ENCODE measurements at regions not wholly inside any gene's neighbourhood (a gene's known extent, or its start where the extent isn't known, plus 50 kb on each side); places are given as distances from the start of the nearest gene placed in this dataset.

GRCh38 chr7:51666751-51667150 lies 350.1 kb upstream of the COBL start:
- no peak for TF ChIP-seq CTCF (IDR thresholded peaks at IDR 0.05; ENCODE audit: insufficient read depth, low read length)
- no peak overlapping the region for H3K4me3 ChIP-seq (ENCODE audit: low read depth, low read length)

GRCh38 chr7:51666266-51666665 lies 349.7 kb upstream of the COBL start:
- no peak for TF ChIP-seq CTCF (IDR thresholded peaks at IDR 0.05; ENCODE audit: insufficient read depth, low read length)
- no peak for DNase-seq (ENCODE audit: low read depth)
- H3K4me3 ChIP-seq (ENCODE audit: low read depth, low read length), result no peak overlapping the region

More at GRCh38 chr7:51666751-51667150, 350.1 kb upstream of the COBL start:
- no peak for DNase-seq (ENCODE audit: low read depth)

- DNase-seq (ENCODE audit: low read depth), result no peak
- H3K4me3 ChIP-seq (ENCODE audit: low read depth, low read length), result no peak overlapping the region
- TF ChIP-seq CTCF (IDR thresholded peaks at IDR 0.05; ENCODE audit: insufficient read depth, low read length), result no peak
Measured at GRCh38 chr7:51665045-51665780, 348.6 kb upstream of the COBL start.

- no peak for TF ChIP-seq CTCF (IDR thresholded peaks at IDR 0.05; ENCODE audit: insufficient read depth, low read length)
- DNase-seq (ENCODE audit: low read depth), result no peak
- no peak overlapping the region for H3K4me3 ChIP-seq (ENCODE audit: low read depth, low read length)
Measured at GRCh38 chr7:51660516-51660915, 343.9 kb upstream of the COBL start.

GRCh38 chr7:51658684-51659083 lies 342.1 kb upstream of the COBL start:
- no peak overlapping the region for H3K4me3 ChIP-seq (ENCODE audit: low read depth, low read length)
- no peak for DNase-seq (ENCODE audit: low read depth)
- TF ChIP-seq CTCF (IDR thresholded peaks at IDR 0.05; ENCODE audit: insufficient read depth, low read length), result no peak

GRCh38 chr7:51647931-51648351 lies 331.3 kb upstream of the COBL start:
- no peak overlapping the region for H3K4me3 ChIP-seq (ENCODE audit: low read depth, low read length)
- no peak for TF ChIP-seq CTCF (IDR thresholded peaks at IDR 0.05; ENCODE audit: insufficient read depth, low read length)
- no peak for DNase-seq (ENCODE audit: low read depth)

GRCh38 chr7:51647486-51647885 lies 330.9 kb upstream of the COBL start:
- DNase-seq (ENCODE audit: low read depth), result no peak
- no peak overlapping the region for H3K4me3 ChIP-seq (ENCODE audit: low read depth, low read length)
- TF ChIP-seq CTCF (IDR thresholded peaks at IDR 0.05; ENCODE audit: insufficient read depth, low read length), result no peak

Data from fibroblast of the aortic adventitia (primary cell).